PC-3 (cell line): ENCODE measurements at regions not wholly inside any gene's neighbourhood (a gene's known extent, or its start where the extent isn't known, plus 50 kb on each side); places are given as distances from the start of the nearest gene placed in this dataset.

Experiments used
- ATAC-seq: fragments of 200-7000 bp; cut with Tn5 transposase; 2 replicates; pipeline ENCODE4 v1.9.1; 2020; ENCODE audit warnings: mild to moderate bottlenecking, moderate library complexity
- BruUV-seq: library from RNA; stranded (reverse); fragments of 400-500 nt; replicated peaks from 2 replicates; lab custom pipeline; 2021; lab: Mats Ljungman, UMichigan
- CTCF ChIA-PET: fragments of 300-600 bp; sonication (Branson Sonifier 250); formaldehyde crosslinking; loops from one replicate; lab custom pipeline; 2022; ENCODE audit warnings: antibody characterized with exemption; lab: Charles Lee
- POLR2A ChIA-PET: fragments of 300-600 bp; sonication (Branson Sonifier 250); formaldehyde crosslinking; loops from one replicate; lab custom pipeline; 2022; ENCODE audit warnings: antibody characterized with exemption; ENCODE audit not compliant: unreplicated experiment; lab: Charles Lee
- DNase-seq: peaks from one replicate; pipeline ENCODE4 v3.0.0-alpha.2; 2015
- H2AFZ ChIP-seq: fragments of 300-600 bp; sonication (generic); 2 replicates; pipeline ENCODE4 v1.6.0; 2016; ENCODE audit warnings: antibody characterized with exemption, low read length
- H3F3A ChIP-seq: fragments of 300-600 bp; sonication (generic); one replicate; pipeline ENCODE4 v1.6.0; 2017; ENCODE audit warnings: antibody characterized with exemption, low read length, control low read depth, mild to moderate bottlenecking; ENCODE audit not compliant: unreplicated experiment
- H3K27ac ChIP-seq: fragments of 300-600 bp; sonication (generic); 2 replicates; pipeline ENCODE4 v1.5.1; 2016; ENCODE audit warnings: mild to moderate bottlenecking, low read length
- H3K27me3 ChIP-seq: fragments of 300-600 bp; sonication (generic); 2 replicates; pipeline ENCODE4 v1.6.1; 2016; ENCODE audit warnings: low read length, mixed read lengths
- H3K36me3 ChIP-seq: fragments of 300-600 bp; sonication (generic); 2 replicates; pipeline ENCODE4 v1.6.1; 2016; ENCODE audit warnings: low read depth, mixed run types, low read length, mixed read lengths
- H3K4me1 ChIP-seq: fragments of 300-600 bp; sonication (generic); 2 replicates; pipeline ENCODE4 v1.5.1; 2016; ENCODE audit warnings: low read length; ENCODE audit not compliant: insufficient read depth
- H3K4me2 ChIP-seq: fragments of 300-600 bp; sonication (generic); 2 replicates; pipeline ENCODE4 v1.6.0; 2016; ENCODE audit warnings: low read length
- H3K4me3 ChIP-seq: fragments of 300-600 bp; sonication (generic); 2 replicates; pipeline ENCODE4 v1.5.1; 2016; ENCODE audit warnings: mild to moderate bottlenecking, low read length, mixed read lengths
- H3K79me2 ChIP-seq: fragments of 300-600 bp; sonication (generic); 2 replicates; pipeline ENCODE4 v1.6.1; 2017; ENCODE audit warnings: low read length, mixed read lengths
- H3K9ac ChIP-seq: fragments of 300-600 bp; sonication (generic); 2 replicates; pipeline ENCODE4 v1.6.0; 2016; ENCODE audit warnings: mild to moderate bottlenecking, low read length
- H3K9me2 ChIP-seq: fragments of 300-600 bp; sonication (generic); replicated peaks from 2 replicates; pipeline ENCODE4 v1.6.1; 2016; ENCODE audit warnings: mixed run types, low read length, mixed read lengths
- H3K9me3 ChIP-seq: fragments of 300-600 bp; sonication (generic); 2 replicates; pipeline ENCODE4 v1.6.1; 2016; ENCODE audit warnings: low read length, mixed read lengths
- H4K20me1 ChIP-seq: fragments of 300-600 bp; sonication (generic); 2 replicates; pipeline ENCODE4 v1.6.1; 2016; ENCODE audit warnings: low read length, mixed read lengths
- CTCF ChIP-seq: fragments of 300-600 bp; sonication (generic); conservative IDR thresholded peaks from 2 replicates; pipeline ENCODE4 v1.5.1; 2017; ENCODE audit warnings: antibody characterized with exemption, low read depth, mild to moderate bottlenecking, low read length
- EZH2 ChIP-seq: fragments of 300-600 bp; sonication (generic); IDR thresholded peaks from one replicate; pipeline ENCODE4 v1.6.1; 2017; ENCODE audit warnings: antibody characterized with exemption, mild to moderate bottlenecking, low read length; ENCODE audit not compliant: unreplicated experiment
- EZH2phosphoT487 ChIP-seq: fragments of 300-600 bp; sonication (generic); IDR thresholded peaks from 2 replicates; pipeline ENCODE4 v1.6.1; 2018; ENCODE audit warnings: mild to moderate bottlenecking, antibody characterized with exemption, low read length, borderline replicate concordance
- intact Hi-C: fragments of 100-400 bp; cut with micrococcal nuclease; formaldehyde crosslinking; loops from 2 replicates; pipeline ENCODE4 v1.9.0; 2023

- Histone ChIP-seq H3K4me1 (no peaks in the 10 kb centered on the region), H2AFZ (no peak overlapping the region), H3K27me3 (no peaks in the 10 kb centered on the region), H3K4me2 (no peak overlapping the region), H3K9me2 (no peaks in the 10 kb centered on the region), H3K4me3 (no peak overlapping the region), H3K27ac (no peak overlapping the region), H3K36me3 (no peaks in the 10 kb centered on the region), H3K9me3 (no peaks in the 10 kb centered on the region), H3K9ac (no peak overlapping the region), H4K20me1 (no peaks in the 10 kb centered on the region), H3K79me2 (no peaks in the 10 kb centered on the region), H3F3A (no peaks in the 10 kb centered on the region)
- ChIA-PET CTCF (no interaction called here), POLR2A (no interaction called here)
- ATAC-seq (no peak), DNase-seq (no peak)
- TF ChIP-seq EZH2phosphoT487 (no peak), CTCF (no peak), EZH2 (no peak)
- intact Hi-C loops: no loop called here
- no TSS peak for BruUV-seq
Measured at GRCh38 chr4:63308697-63309096, 1100.6 kb downstream of the TECRL start.

- Histone ChIP-seq H3K9me2 (no peaks in the 10 kb centered on the region), H3K9ac (no peak overlapping the region), H3K4me2 (no peak overlapping the region), H3K27me3 (no peaks in the 10 kb centered on the region), H4K20me1 (no peaks in the 10 kb centered on the region), H3K9me3 (no peaks in the 10 kb centered on the region), H3K4me3 (no peak overlapping the region), H2AFZ (no peak overlapping the region), H3F3A (no peaks in the 10 kb centered on the region), H3K79me2 (no peaks in the 10 kb centered on the region), H3K27ac (no peak overlapping the region), H3K36me3 (no peaks in the 10 kb centered on the region), H3K4me1 (no peaks in the 10 kb centered on the region)
- CTCF ChIA-PET: no interaction called here
- intact Hi-C loops: no loop called here
- no peak for DNase-seq
- TF ChIP-seq CTCF: no peak
- no peak for TF ChIP-seq EZH2phosphoT487
- no peak for TF ChIP-seq EZH2
- no peak for ATAC-seq
- no TSS peak for BruUV-seq
- POLR2A ChIA-PET: no interaction called here
Measured at GRCh38 chr4:63302792-63303191, 1106.5 kb downstream of the TECRL start.

GRCh38 chr4:63302078-63302477 is 1107.2 kb downstream of the TECRL start:
- DNase-seq (no peak), ATAC-seq (no peak)
- ChIA-PET CTCF (no interaction called here), POLR2A (no interaction called here)
- no peak overlapping the region for H3K9ac ChIP-seq
- H2AFZ ChIP-seq: no peak overlapping the region
- no peaks in the 10 kb centered on the region for H3K27me3 ChIP-seq
- no peaks in the 10 kb centered on the region for H3K4me1 ChIP-seq
- no peaks in the 10 kb centered on the region for H3K9me3 ChIP-seq
- no peaks in the 10 kb centered on the region for H3K9me2 ChIP-seq
- TF ChIP-seq CTCF: no peak
- TF ChIP-seq EZH2: no peak
- TF ChIP-seq EZH2phosphoT487: no peak
- H3K36me3 ChIP-seq: no peaks in the 10 kb centered on the region
- H4K20me1 ChIP-seq: no peaks in the 10 kb centered on the region
- H3F3A ChIP-seq: no peaks in the 10 kb centered on the region
- H3K79me2 ChIP-seq: no peaks in the 10 kb centered on the region
- no peak overlapping the region for H3K4me2 ChIP-seq
- no peak overlapping the region for H3K27ac ChIP-seq
- BruUV-seq: no TSS peak
- intact Hi-C loops: no loop called here
- no peak overlapping the region for H3K4me3 ChIP-seq
